HG03060 (cell line): ENCODE measurements at regions not wholly inside any gene's neighbourhood (a gene's known extent, or its start where the extent isn't known, plus 50 kb on each side); places are given as distances from the start of the nearest gene placed in this dataset.
"Not testable (repeated sequence)": the region's sequence is repeated elsewhere in the genome, so short reads cannot be mapped to it uniquely, and the experiment has no call there.

Source experiments
- ATAC-seq: cut with Tn5 transposase; IDR thresholded peaks from one replicate; pipeline ENCODE4 v1.9.1; 2021; ENCODE audit warnings: low read depth, moderate number of reproducible peaks; ENCODE audit not compliant: unreplicated experiment

- no peak for ATAC-seq
Observed at GRCh38 chr20:19867940-19868371, 109.9 kb downstream of the RIN2 start.

- no peak for ATAC-seq
Observed at GRCh38 chr20:19868441-19868840, 110.4 kb downstream of the RIN2 start.

GRCh38 chr20:19872001-19872400, 113.9 kb downstream of the RIN2 start:
- no peak for ATAC-seq

GRCh38 chr20:19874040-19874727, 116.1 kb downstream of the RIN2 start:
- no peak for ATAC-seq

GRCh38 chr20:19875376-19876221, 117.5 kb downstream of the RIN2 start:
- no peak for ATAC-seq

GRCh38 chr20:19876828-19877460, 118.9 kb downstream of the RIN2 start:
- ATAC-seq = no peak

- not testable (repeated sequence) for ATAC-seq
Observed at GRCh38 chr20:19879874-19880255, 121.8 kb downstream of the RIN2 start.

- ATAC-seq = no peak
Observed at GRCh38 chr20:19880256-19881079, 122.4 kb downstream of the RIN2 start.

- no peak for ATAC-seq
Observed at GRCh38 chr20:19881080-19881840, 123.2 kb downstream of the RIN2 start.

GRCh38 chr20:19881990-19882389, 123.9 kb downstream of the RIN2 start:
- ATAC-seq = no peak

- ATAC-seq = no peak
Observed at GRCh38 chr20:19882446-19882845, 124.4 kb downstream of the RIN2 start.

- ATAC-seq = no peak
Observed at GRCh38 chr20:19883501-19883900, 125.4 kb downstream of the RIN2 start.

- ATAC-seq = no peak
Observed at GRCh38 chr20:19885594-19885938, 127.5 kb downstream of the RIN2 start.

GRCh38 chr20:19885939-19886660, 128.0 kb downstream of the RIN2 start:
- ATAC-seq = no peak

- ATAC-seq = no peak
Observed at GRCh38 chr20:19886661-19887288, 128.7 kb downstream of the RIN2 start.

GRCh38 chr20:19887556-19888268, 129.4 kb upstream of the NAA20 start:
- no peak for ATAC-seq

GRCh38 chr20:19888269-19888671, 128.9 kb upstream of the NAA20 start:
- no peak for ATAC-seq
